Uterus (tissue), 2 donors: ENCODE measurements at regions not wholly inside any gene's neighbourhood (a gene's known extent, or its start where the extent isn't known, plus 50 kb on each side); places are given as distances from the start of the nearest gene placed in this dataset.

ENCODE experiments used
- CTCF ChIP-seq, 4 experiments: fragments of 200-600 bp in 2 of 4; fragments of 450-650 bp in 2 of 4; sonication (generic) in 2 of 4; IDR thresholded peaks; one replicate each; pipeline ENCODE4 v1.5.1; 2016 to 2019; ENCODE audit warnings: antibody characterized with exemption in 4 of 4, mild to moderate bottlenecking in 2 of 4, moderate library complexity in 1 of 4
- POLR2A ChIP-seq, 2 donors: fragments of 450-650 bp; IDR thresholded peaks; one replicate each; pipeline ENCODE4 v1.6.1; 2016; ENCODE audit warnings: antibody characterized with exemption in 2 of 2, mild to moderate bottlenecking in 1 of 2, moderate library complexity in 1 of 2

- TF ChIP-seq CTCF (IDR thresholded peaks at IDR 0.05) (no peak), POLR2A (IDR thresholded peaks at IDR 0.05) (no peak)
Observed at GRCh38 chrX:84690228-84690627, 188.0 kb upstream of the HDX start.
